SK-N-SH (cell line): ENCODE measurements at regions not wholly inside any gene's neighbourhood (a gene's known extent, or its start where the extent isn't known, plus 50 kb on each side); places are given as distances from the start of the nearest gene placed in this dataset.
"Not testable (repeated sequence)": the region's sequence is repeated elsewhere in the genome, so short reads cannot be mapped to it uniquely, and the experiment has no call there.

Source experiments
- CTCF ChIA-PET: fragments of 300-600, 350-600 bp; formaldehyde crosslinking; extraction: SDS; loops from one replicate; lab custom pipeline; 2021; lab: Yijun Ruan, JAX
- POLR2A ChIA-PET: fragments of 350-600 bp; sonication (Branson Sonifier 250); formaldehyde crosslinking; extraction: SDS; loops from one replicate; lab custom pipeline; 2020; ENCODE audit warnings: antibody characterized with exemption, inconsistent platforms; lab: Yijun Ruan, JAX
- DNase-seq: peaks from one replicate; pipeline ENCODE4 v3.0.0; 2012
- H2AFZ ChIP-seq: fragments of 200-600 bp; sonication (generic); 2 replicates; pipeline ENCODE4 v1.8.1; 2016; ENCODE audit warnings: antibody characterized with exemption, mild to moderate bottlenecking, low read depth
- H3F3A ChIP-seq: fragments of 200-600 bp; sonication (generic); replicated peaks from 2 replicates; pipeline ENCODE3; 2016; ENCODE audit warnings: antibody characterized with exemption, mild to moderate bottlenecking; ENCODE audit not compliant: insufficient read depth
- H3K27ac ChIP-seq, 2 experiments: fragments of 200-500 bp in 1 of 2; fragments of 200-600 bp in 1 of 2; sonication (Bioruptor generic) in 1 of 2; sonication (generic), shearing (Covaris generic) in 1 of 2; 2 replicates each; pipeline versions ENCODE4 v1.5.1 to v1.6.1; 2014 to 2016; ENCODE audit warnings: low read depth in 2 of 2, inconsistent platforms in 1 of 2, low read length in 1 of 2, mild to moderate bottlenecking in 1 of 2, mixed read lengths in 1 of 2
- H3K27me3 ChIP-seq: fragments of 200-600 bp; sonication (generic), shearing (Covaris generic); 2 replicates; pipeline ENCODE4 v1.6.1; 2016; ENCODE audit warnings: mixed run types; ENCODE audit not compliant: insufficient read depth
- H3K36me3 ChIP-seq, 2 experiments: fragments of 200-500 bp in 1 of 2; fragments of 200-600 bp in 1 of 2; sonication (Bioruptor generic) in 1 of 2; sonication (generic) in 1 of 2; replicated peaks in 1 of 2; 2 replicates each; pipeline versions ENCODE3 to v1.5.1; 2014 to 2016; ENCODE audit warnings: low read length in 1 of 2, mild to moderate bottlenecking in 1 of 2; ENCODE audit not compliant: insufficient read depth in 2 of 2, control insufficient read depth in 1 of 2
- H3K4me1 ChIP-seq, 2 experiments: fragments of 200-500 bp in 1 of 2; fragments of 200-600 bp in 1 of 2; sonication (Bioruptor generic) in 1 of 2; sonication (generic), shearing (Covaris generic) in 1 of 2; 2 replicates each; pipeline versions ENCODE4 v1.5.1 to v1.6.1; 2014 to 2016; ENCODE audit warnings: low read depth in 1 of 2, low read length in 1 of 2, mixed run types in 1 of 2; ENCODE audit not compliant: insufficient read depth in 2 of 2, control insufficient read depth in 1 of 2
- H3K4me2 ChIP-seq: fragments of 200-600 bp; sonication (generic), shearing (Covaris generic); 2 replicates; pipeline ENCODE4 v1.6.1; 2017; ENCODE audit warnings: mixed run types
- H3K4me3 ChIP-seq, 2 experiments: fragments of 200-500 bp in 1 of 2; fragments of 200-600 bp in 1 of 2; sonication (Bioruptor generic) in 1 of 2; sonication (generic), shearing (Covaris generic) in 1 of 2; 2 replicates each; pipeline versions ENCODE4 v1.5.1 to v1.8.1; 2014 to 2016; ENCODE audit warnings: low read depth in 2 of 2, inconsistent platforms in 1 of 2, low read length in 1 of 2, mild to moderate bottlenecking in 1 of 2, mixed read lengths in 1 of 2, moderate library complexity in 1 of 2
- H3K79me2 ChIP-seq: fragments of 200-600 bp; sonication (generic); 2 replicates; pipeline ENCODE4 v1.8.1; 2017; ENCODE audit warnings: mild to moderate bottlenecking; ENCODE audit not compliant: insufficient read depth
- H3K9ac ChIP-seq: fragments of 200-600 bp; sonication (generic); 2 replicates; pipeline ENCODE4 v1.6.1; 2017; ENCODE audit warnings: mixed run types
- H3K9me2 ChIP-seq: fragments of 200-600 bp; sonication (generic); 2 replicates; pipeline ENCODE4 v1.6.1; 2017; ENCODE audit warnings: mixed run types
- H3K9me3 ChIP-seq: fragments of 200-600 bp; sonication (generic); 2 replicates; pipeline ENCODE4 v1.6.1; 2017; ENCODE audit warnings: mixed run types, mild to moderate bottlenecking, moderate library complexity
- H4K20me1 ChIP-seq: fragments of 200-600 bp; sonication (generic); 2 replicates; pipeline ENCODE4 v1.6.1; 2017; ENCODE audit warnings: mild to moderate bottlenecking, mixed run types; ENCODE audit not compliant: insufficient read depth
- CHD2 ChIP-seq: fragments of 150-350 bp; IDR thresholded peaks from 2 replicates; pipeline ENCODE4 v1.6.1; 2018; ENCODE audit warnings: low read length; ENCODE audit not compliant: partially characterized antibody
- GABPA ChIP-seq: IDR thresholded peaks from 2 replicates; pipeline ENCODE4 v1.4.0; 2012; ENCODE audit warnings: low read depth, mild to moderate bottlenecking
- JUND ChIP-seq: IDR thresholded peaks from 2 replicates; pipeline ENCODE4 v1.4.0; 2012
- NRF1 ChIP-seq: IDR thresholded peaks from 2 replicates; pipeline ENCODE4 v1.6.1; 2012; ENCODE audit warnings: low read depth, mild to moderate bottlenecking, low read length
- RCOR1 ChIP-seq: fragments of 150-350 bp; IDR thresholded peaks from 2 replicates; pipeline ENCODE4 v1.6.1; 2017; ENCODE audit warnings: antibody characterized with exemption, low read length
- SIN3A ChIP-seq: IDR thresholded peaks from 2 replicates; pipeline ENCODE4 v1.6.1; 2012; ENCODE audit warnings: low read depth, mild to moderate bottlenecking, low read length, moderate library complexity, borderline replicate concordance
- SMC3 ChIP-seq: IDR thresholded peaks from 2 replicates; pipeline ENCODE4 v1.6.1; 2012; ENCODE audit warnings: low read depth, low read length, improper control_type of control experiment
- TCF12 ChIP-seq: IDR thresholded peaks from 2 replicates; pipeline ENCODE4 v1.4.0; 2012
- WGBS: methylation state at CpG from one replicate; pipeline ENCODE4 v1.1.6; 2017; ENCODE audit warnings: low lambda C conversion rate; 5-methylcytosine and 5-hydroxymethylcytosine counted together
- TF ChIP-seq, protein P1 (sequence below): fragments of 200-600 bp; sonication (generic); IDR thresholded peaks from 2 replicates; pipeline ENCODE4 v1.6.1; 2017; ENCODE audit warnings: antibody characterized with exemption, mild to moderate bottlenecking, moderate library complexity
- TF ChIP-seq, protein P2 (sequence below): fragments of 150-350 bp; IDR thresholded peaks from 2 replicates; pipeline ENCODE4 v1.6.1; 2016; ENCODE audit warnings: mild to moderate bottlenecking, low read depth, low read length
- TF ChIP-seq, protein P3 (sequence below): IDR thresholded peaks from 2 replicates; pipeline ENCODE4 v1.6.1; 2012; ENCODE audit warnings: mild to moderate bottlenecking, low read depth, low read length, moderate library complexity

DNA sequence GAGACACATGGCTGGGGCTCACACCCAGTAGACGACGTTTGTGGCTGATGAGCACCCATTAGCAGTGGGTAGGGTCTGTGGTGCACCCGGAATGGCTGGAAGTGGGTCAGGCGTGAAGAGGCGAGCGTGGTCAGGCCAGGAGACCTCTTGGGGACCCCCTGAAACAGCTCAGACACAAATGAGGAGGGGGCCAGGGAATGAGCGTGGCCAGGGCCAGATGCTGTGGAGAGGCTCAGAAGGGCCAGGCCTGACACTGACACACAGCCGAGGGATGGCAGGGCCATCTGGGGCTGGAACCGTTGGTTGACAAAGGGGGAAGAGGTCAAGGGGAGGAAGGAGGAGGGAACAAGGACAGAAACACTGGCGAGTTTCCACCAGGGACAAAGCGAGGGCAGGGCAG is 162.8 kb downstream of the SHANK2 start:
- Histone ChIP-seq H3K9me3 (no peaks in the 10 kb centered on the region), H3K9me2 (no peaks in the 10 kb centered on the region), H3K79me2 (no peaks in the 10 kb centered on the region), H2AFZ (no peak overlapping the region), H3F3A (no peaks in the 10 kb centered on the region), H3K27ac (no peak overlapping the region), H3K36me3 (no peaks in the 10 kb centered on the region), H3K4me2 (no peak overlapping the region), H3K27me3 (no peaks in the 10 kb centered on the region), H3K4me3 (no peak overlapping the region), H3K4me1 (peaks cover 0 to 2% of the 10 kb centered on the region in 2 experiments; a peak in 1 of 4 replicates)
- DNase-seq, result no peak
- CTCF ChIA-PET, result interaction anchor here (0.6 kb wide), 1 partner anchor 295 kb away, joined by 3 read pairs; no protein-coding TSS in a partner anchor
- WGBS, result 60% methylated on average over 11 of the region's 11 CpGs
- POLR2A ChIA-PET, result no interaction called here
- TF ChIP-seq, protein P1, sequence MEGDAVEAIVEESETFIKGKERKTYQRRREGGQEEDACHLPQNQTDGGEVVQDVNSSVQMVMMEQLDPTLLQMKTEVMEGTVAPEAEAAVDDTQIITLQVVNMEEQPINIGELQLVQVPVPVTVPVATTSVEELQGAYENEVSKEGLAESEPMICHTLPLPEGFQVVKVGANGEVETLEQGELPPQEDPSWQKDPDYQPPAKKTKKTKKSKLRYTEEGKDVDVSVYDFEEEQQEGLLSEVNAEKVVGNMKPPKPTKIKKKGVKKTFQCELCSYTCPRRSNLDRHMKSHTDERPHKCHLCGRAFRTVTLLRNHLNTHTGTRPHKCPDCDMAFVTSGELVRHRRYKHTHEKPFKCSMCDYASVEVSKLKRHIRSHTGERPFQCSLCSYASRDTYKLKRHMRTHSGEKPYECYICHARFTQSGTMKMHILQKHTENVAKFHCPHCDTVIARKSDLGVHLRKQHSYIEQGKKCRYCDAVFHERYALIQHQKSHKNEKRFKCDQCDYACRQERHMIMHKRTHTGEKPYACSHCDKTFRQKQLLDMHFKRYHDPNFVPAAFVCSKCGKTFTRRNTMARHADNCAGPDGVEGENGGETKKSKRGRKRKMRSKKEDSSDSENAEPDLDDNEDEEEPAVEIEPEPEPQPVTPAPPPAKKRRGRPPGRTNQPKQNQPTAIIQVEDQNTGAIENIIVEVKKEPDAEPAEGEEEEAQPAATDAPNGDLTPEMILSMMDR, result no peak
- TF ChIP-seq SMC3, result no peak
- no peak for TF ChIP-seq GABPA
- TF ChIP-seq JUND, result no peak
- no peak for TF ChIP-seq CHD2
- TF ChIP-seq, all 33 proteins: peak for 0
- H4K20me1 ChIP-seq, result no peaks in the 10 kb centered on the region
- H3K9ac ChIP-seq, result no peak overlapping the region

DNA sequence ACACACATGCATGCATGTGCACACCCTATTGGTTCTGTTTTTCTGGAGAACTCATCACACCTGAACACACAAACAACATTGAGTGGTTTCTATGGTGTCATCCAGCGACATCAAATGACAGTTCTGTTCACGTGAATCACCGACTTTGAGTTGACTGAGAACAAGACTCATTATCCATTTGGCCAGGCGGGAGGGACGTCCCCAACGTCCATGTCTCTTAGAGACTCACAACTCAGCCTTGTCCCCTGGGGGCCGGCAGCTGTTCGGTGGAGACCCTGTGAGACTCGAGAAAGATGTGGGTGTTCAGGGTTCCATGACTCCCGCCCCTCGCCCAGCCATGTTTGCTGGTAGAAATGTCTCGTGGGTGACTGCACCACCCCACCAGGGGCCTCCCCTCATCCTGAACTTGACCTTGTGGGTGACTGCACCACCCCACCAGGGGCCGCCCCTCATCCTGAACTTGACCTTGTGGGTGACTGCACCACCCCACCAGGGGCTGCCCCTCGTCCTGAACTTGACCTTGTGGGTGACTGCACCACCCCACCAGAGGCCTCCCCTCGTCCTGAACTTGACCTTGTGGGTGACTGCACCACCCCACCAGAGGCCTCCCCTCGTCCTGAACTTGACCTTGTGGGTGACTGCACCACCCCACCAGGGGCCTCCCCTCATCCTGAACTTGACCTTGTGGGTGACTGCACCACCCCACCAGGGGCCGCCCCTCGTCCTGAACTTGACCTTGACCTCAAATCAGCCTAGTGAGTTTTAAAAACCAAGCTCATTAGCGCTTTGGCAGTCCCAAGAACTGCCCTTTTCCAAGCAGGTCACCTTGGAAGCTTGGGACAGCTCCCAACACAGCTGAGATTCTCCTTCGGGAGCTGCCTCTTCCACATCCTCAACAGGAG is 163.8 kb downstream of the SHANK2 start:
- H3K36me3 ChIP-seq, DNase-seq, H3K4me1 ChIP-seq, H4K20me1 ChIP-seq, H3K79me2 ChIP-seq, H2AFZ ChIP-seq, H3K9me3 ChIP-seq, H3K9ac ChIP-seq, H3K9me2 ChIP-seq, H3K27me3 ChIP-seq, POLR2A ChIA-PET, H3K27ac ChIP-seq, H3K4me3 ChIP-seq, H3K4me2 ChIP-seq, H3F3A ChIP-seq: not testable (repeated sequence)
- CTCF ChIA-PET, result interaction anchor here (0.6 to 2.1 kb wide), 5 partner anchors 165 to 478 kb away, joined by 3 to 10 read pairs (median 7); partner anchors contain the start of gene SHANK2
- 57% methylated on average over 16 of the region's 20 CpGs for WGBS

DNA sequence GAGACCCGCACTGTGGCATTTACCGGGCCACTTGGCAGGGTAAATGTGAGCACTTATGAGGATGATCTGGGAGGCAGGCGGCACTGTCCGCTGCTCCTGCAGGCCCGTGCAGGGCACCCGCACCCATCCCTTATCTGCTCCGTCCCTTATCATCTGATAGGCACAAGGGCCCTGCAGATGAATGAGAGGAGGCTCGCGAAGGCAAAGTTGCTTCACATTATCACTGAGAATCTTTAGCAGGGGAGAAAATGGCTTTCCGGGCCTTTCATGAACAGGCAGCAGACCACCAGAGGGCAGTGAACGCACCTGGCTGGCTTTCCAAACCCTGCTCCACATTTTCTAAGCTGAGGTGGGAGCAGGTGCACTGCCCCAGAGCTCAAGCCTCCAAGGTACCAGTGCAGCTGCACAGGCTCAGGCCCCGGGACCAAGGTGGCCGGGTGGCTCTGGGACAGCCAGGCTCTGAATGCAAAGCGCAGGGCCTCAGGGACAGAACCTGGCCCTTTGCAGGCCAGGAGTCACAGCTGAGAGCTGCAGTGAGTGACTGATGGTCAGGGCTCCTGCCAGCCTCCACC is 165.6 kb downstream of the SHANK2 start:
- no peak overlapping the region for H3K27ac ChIP-seq
- TF ChIP-seq RCOR1 (no peak), TCF12 (no peak), JUND (no peak), SIN3A (no peak), NRF1 (no peak)
- TF ChIP-seq, protein P2, sequence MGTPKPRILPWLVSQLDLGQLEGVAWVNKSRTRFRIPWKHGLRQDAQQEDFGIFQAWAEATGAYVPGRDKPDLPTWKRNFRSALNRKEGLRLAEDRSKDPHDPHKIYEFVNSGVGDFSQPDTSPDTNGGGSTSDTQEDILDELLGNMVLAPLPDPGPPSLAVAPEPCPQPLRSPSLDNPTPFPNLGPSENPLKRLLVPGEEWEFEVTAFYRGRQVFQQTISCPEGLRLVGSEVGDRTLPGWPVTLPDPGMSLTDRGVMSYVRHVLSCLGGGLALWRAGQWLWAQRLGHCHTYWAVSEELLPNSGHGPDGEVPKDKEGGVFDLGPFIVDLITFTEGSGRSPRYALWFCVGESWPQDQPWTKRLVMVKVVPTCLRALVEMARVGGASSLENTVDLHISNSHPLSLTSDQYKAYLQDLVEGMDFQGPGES, result no peak
- TF ChIP-seq, protein P3, sequence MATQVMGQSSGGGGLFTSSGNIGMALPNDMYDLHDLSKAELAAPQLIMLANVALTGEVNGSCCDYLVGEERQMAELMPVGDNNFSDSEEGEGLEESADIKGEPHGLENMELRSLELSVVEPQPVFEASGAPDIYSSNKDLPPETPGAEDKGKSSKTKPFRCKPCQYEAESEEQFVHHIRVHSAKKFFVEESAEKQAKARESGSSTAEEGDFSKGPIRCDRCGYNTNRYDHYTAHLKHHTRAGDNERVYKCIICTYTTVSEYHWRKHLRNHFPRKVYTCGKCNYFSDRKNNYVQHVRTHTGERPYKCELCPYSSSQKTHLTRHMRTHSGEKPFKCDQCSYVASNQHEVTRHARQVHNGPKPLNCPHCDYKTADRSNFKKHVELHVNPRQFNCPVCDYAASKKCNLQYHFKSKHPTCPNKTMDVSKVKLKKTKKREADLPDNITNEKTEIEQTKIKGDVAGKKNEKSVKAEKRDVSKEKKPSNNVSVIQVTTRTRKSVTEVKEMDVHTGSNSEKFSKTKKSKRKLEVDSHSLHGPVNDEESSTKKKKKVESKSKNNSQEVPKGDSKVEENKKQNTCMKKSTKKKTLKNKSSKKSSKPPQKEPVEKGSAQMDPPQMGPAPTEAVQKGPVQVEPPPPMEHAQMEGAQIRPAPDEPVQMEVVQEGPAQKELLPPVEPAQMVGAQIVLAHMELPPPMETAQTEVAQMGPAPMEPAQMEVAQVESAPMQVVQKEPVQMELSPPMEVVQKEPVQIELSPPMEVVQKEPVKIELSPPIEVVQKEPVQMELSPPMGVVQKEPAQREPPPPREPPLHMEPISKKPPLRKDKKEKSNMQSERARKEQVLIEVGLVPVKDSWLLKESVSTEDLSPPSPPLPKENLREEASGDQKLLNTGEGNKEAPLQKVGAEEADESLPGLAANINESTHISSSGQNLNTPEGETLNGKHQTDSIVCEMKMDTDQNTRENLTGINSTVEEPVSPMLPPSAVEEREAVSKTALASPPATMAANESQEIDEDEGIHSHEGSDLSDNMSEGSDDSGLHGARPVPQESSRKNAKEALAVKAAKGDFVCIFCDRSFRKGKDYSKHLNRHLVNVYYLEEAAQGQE, result no peak

More for the DNA sequence above, 165.6 kb downstream of the SHANK2 start:
- H3K9me3 ChIP-seq, result no peaks in the 10 kb centered on the region
- peak; percentile 73 for DNase-seq
- CTCF ChIA-PET, result interaction anchor here (0.6 to 2.1 kb wide), 36 partner anchors 10 to 622 kb away, joined by 3 to 13 read pairs (median 4); partner anchors contain the start of gene SHANK2
- H3K9ac ChIP-seq, result no peak overlapping the region
- H3K27me3 ChIP-seq, result no peaks in the 10 kb centered on the region
- no peak overlapping the region for H3K4me2 ChIP-seq
- 36% methylated on average over 12 of the region's 14 CpGs for WGBS
- no peak overlapping the region for H2AFZ ChIP-seq
- H3K79me2 ChIP-seq, result no peaks in the 10 kb centered on the region
- no peaks in the 10 kb centered on the region for H3F3A ChIP-seq
- no peak overlapping the region for H3K4me3 ChIP-seq
- peaks cover 0 to 2% of the 10 kb centered on the region in 2 experiments; a peak in 1 of 4 replicates for H3K4me1 ChIP-seq
- H4K20me1 ChIP-seq, result no peaks in the 10 kb centered on the region
- H3K9me2 ChIP-seq, result no peaks in the 10 kb centered on the region
- POLR2A ChIA-PET, result interaction anchor here (0.6 kb wide), 1 partner anchor 401 kb away, joined by 3 read pairs; no protein-coding TSS in a partner anchor
- H3K36me3 ChIP-seq, result no peaks in the 10 kb centered on the region
